ENCODE measurements at regions not wholly inside any gene's neighbourhood (a gene's known extent, or its start where the extent isn't known, plus 50 kb on each side); places are given as distances from the start of the nearest gene placed in this dataset.

GRCh38 chr22:25511725-25512124 is 52.8 kb upstream of the GRK3 start:
- POLR2A ChIA-PET (ENCODE audit: partially characterized antibody): interaction anchor here (1.1 kb wide), 1 partner anchor 16 kb away, joined by 3 read pairs; no protein-coding TSS in a partner anchor
- FAIRE-seq: no peak
- peaks cover 0 to 12% (median 5%) of the 10 kb centered on the region in 4 experiments; a peak in 2 of 7 replicates for H3K4me1 ChIP-seq (replicated peaks in 1 of 4; ENCODE audit: control insufficient read depth in 3 of 4, insufficient read depth in 4 of 4, low read length in 3 of 4)
- no peak overlapping the region for H3K27ac ChIP-seq (ENCODE audit: low read depth, low read length)
- CTCF ChIA-PET (ENCODE audit: partially characterized antibody): no interaction called here
- no peak for DNase-seq (ENCODE audit: low read depth in 1 of 2, low spot score in 2 of 2)
- H3K14ac ChIP-seq (ENCODE audit: insufficient read length): no peak overlapping the region
- no peak overlapping the region for H2BK120ac ChIP-seq (replicated peaks; ENCODE audit: low read depth, low read length)
- no peaks in the 10 kb centered on the region for H3K9me3 ChIP-seq (ENCODE audit: insufficient read depth in 2 of 2, low read depth in 1 of 2, low read length in 1 of 2)
- no peak overlapping the region for H2BK20ac ChIP-seq (ENCODE audit: low read length)
- H4K8ac ChIP-seq (ENCODE audit: extremely low read depth, insufficient read depth, low read length): no peak overlapping the region
- no peak overlapping the region for H2BK15ac ChIP-seq (ENCODE audit: low read length)
- H2AFZ ChIP-seq (ENCODE audit: low read length): no peak overlapping the region
- no peak overlapping the region for H3K23ac ChIP-seq (ENCODE audit: insufficient read length)
- H3K23me2 ChIP-seq (ENCODE audit: low read depth, low read length): peaks cover 6% of the 10 kb centered on the region; the same call in 1 of the 2 replicates
- H4K5ac ChIP-seq (ENCODE audit: insufficient read length, low read depth, low read length): no peak overlapping the region
- H3K4me3 ChIP-seq (ENCODE audit: extremely low read depth in 1 of 4, insufficient read depth in 2 of 4, low read depth in 3 of 4, low read length in 4 of 4): no peak overlapping the region
- no peaks in the 10 kb centered on the region for H3K79me1 ChIP-seq (ENCODE audit: low read depth, low read length)
- no peak overlapping the region for H3K4ac ChIP-seq (replicated peaks; ENCODE audit: insufficient read length, low read depth, low read length)
- no peak overlapping the region for H2AK5ac ChIP-seq (ENCODE audit: low read depth, low read length)
- no peak overlapping the region for H3K18ac ChIP-seq (ENCODE audit: extremely low read depth, low read length)
- no peak overlapping the region for H3K56ac ChIP-seq (replicated peaks; ENCODE audit: insufficient read length, low read depth, low read length)
- H4K91ac ChIP-seq (replicated peaks; ENCODE audit: insufficient read length, low read length): no peak overlapping the region
- H3K79me2 ChIP-seq (ENCODE audit: control insufficient read depth in 1 of 2, insufficient read depth in 2 of 2, low read length in 2 of 2): no peaks in the 10 kb centered on the region
- no peaks in the 10 kb centered on the region for H4K20me1 ChIP-seq (replicated peaks in 1 of 2; ENCODE audit: control insufficient read depth in 1 of 2, insufficient read depth in 2 of 2, low read length in 2 of 2)
- no peak overlapping the region for H3K4me2 ChIP-seq (ENCODE audit: insufficient read depth in 1 of 2, low read depth in 2 of 2, low read length in 2 of 2)
- TF ChIP-seq MAFK (IDR thresholded peaks at IDR 0.05; ENCODE audit: low read depth, low read length) (no peak), CBX5 (IDR thresholded peaks at IDR 0.05; ENCODE audit: low read depth, low read length) (no peak), CTCF (IDR thresholded peaks at IDR 0.05; ENCODE audit: control extremely low read depth in 1 of 3, insufficient read depth in 1 of 3, low read depth in 1 of 3, low read length in 3 of 3) (no peak), KDM4A (IDR thresholded peaks at IDR 0.05; ENCODE audit: low read depth, low read length, severe bottlenecking) (no peak), SIN3A (conservative IDR thresholded peaks at IDR 0.05 in 1 of 2, IDR thresholded peaks at IDR 0.05 in 1 of 2; ENCODE audit: low read depth in 1 of 2, low read length in 2 of 2) (no peak)
- no peak overlapping the region for H3K9ac ChIP-seq (replicated peaks in 1 of 4; ENCODE audit: extremely low read depth in 1 of 4, low read depth in 3 of 4, low read length in 3 of 4)
- H3K36me3 ChIP-seq (ENCODE audit: control insufficient read depth in 2 of 4, insufficient read depth in 4 of 4, low read length in 3 of 4): peaks cover 0 to 4% (median 0%) of the 10 kb centered on the region in 4 experiments; a peak in 3 of 8 replicates
- H3K27me3 ChIP-seq (replicated peaks in 1 of 4; ENCODE audit: control insufficient read depth in 3 of 4, extremely low read depth in 1 of 4, insufficient read depth in 3 of 4, low read length in 3 of 4): no peaks in the 10 kb centered on the region
- 94% methylated on average over 3 of the region's 3 CpGs; no CpG with 5 or more reads in 1 of the 2 experiments for WGBS, 2 experiments (ENCODE audit: extremely low coverage in 1 of 2, insufficient coverage in 1 of 2, insufficient read length in 1 of 2, insufficient replicate concordance in 2 of 2, low coverage in 1 of 2, low lambda C conversion rate in 2 of 2, missing lambda C conversion rate in 1 of 2)
- no peak overlapping the region for H2BK12ac ChIP-seq (ENCODE audit: low read depth, low read length)
- no peak overlapping the region for H2BK5ac ChIP-seq (ENCODE audit: low read depth, low read length)

Measured in H1 (cell line).